HG03558 (cell line): ENCODE measurements at regions not wholly inside any gene's neighbourhood (a gene's known extent, or its start where the extent isn't known, plus 50 kb on each side); places are given as distances from the start of the nearest gene placed in this dataset.
"Not testable (repeated sequence)": the region's sequence is repeated elsewhere in the genome, so short reads cannot be mapped to it uniquely, and the experiment has no call there.

Experiments used
- ATAC-seq: cut with Tn5 transposase; IDR thresholded peaks from one replicate; pipeline ENCODE4 v1.9.1; 2021; ENCODE audit warnings: moderate number of reproducible peaks; ENCODE audit not compliant: unreplicated experiment; ENCODE audit errors: extremely low read depth

GRCh38 chr1:219062161-219062560, 111.5 kb upstream of the LYPLAL1 start:
- no peak for ATAC-seq

GRCh38 chr1:219066098-219066497, 107.6 kb upstream of the LYPLAL1 start:
- ATAC-seq: no peak

- no peak for ATAC-seq
Measured at GRCh38 chr1:219066631-219067349, 106.9 kb upstream of the LYPLAL1 start.

- no peak for ATAC-seq
Measured at GRCh38 chr1:219067350-219067712, 106.3 kb upstream of the LYPLAL1 start.

GRCh38 chr1:219070395-219070794, 103.3 kb upstream of the LYPLAL1 start:
- not testable (repeated sequence) for ATAC-seq

- no peak for ATAC-seq
Measured at GRCh38 chr1:219071209-219071608, 102.5 kb upstream of the LYPLAL1 start.

GRCh38 chr1:219072329-219072728, 101.3 kb upstream of the LYPLAL1 start:
- ATAC-seq: no peak

- no peak for ATAC-seq
Measured at GRCh38 chr1:219074084-219074728, 99.5 kb upstream of the LYPLAL1 start.

GRCh38 chr1:219075121-219075879, 98.4 kb upstream of the LYPLAL1 start:
- no peak for ATAC-seq

- no peak for ATAC-seq
Measured at GRCh38 chr1:219076326-219076937, 97.2 kb upstream of the LYPLAL1 start.

GRCh38 chr1:219077767-219078166, 95.9 kb upstream of the LYPLAL1 start:
- ATAC-seq: not testable (repeated sequence)

GRCh38 chr1:219081943-219082925, 91.4 kb upstream of the LYPLAL1 start:
- ATAC-seq: peak; percentile 75

- no peak for ATAC-seq
Measured at GRCh38 chr1:219083631-219084030, 90.0 kb upstream of the LYPLAL1 start.

- ATAC-seq: no peak
Measured at GRCh38 chr1:219085082-219085481, 88.6 kb upstream of the LYPLAL1 start.

GRCh38 chr1:219085988-219086387, 87.7 kb upstream of the LYPLAL1 start:
- no peak for ATAC-seq

- ATAC-seq: no peak
Measured at GRCh38 chr1:219086956-219087469, 86.7 kb upstream of the LYPLAL1 start.

- ATAC-seq: peak; percentile 72
Measured at GRCh38 chr1:219088778-219089557, 84.7 kb upstream of the LYPLAL1 start.

- peak; percentile 66 for ATAC-seq
Measured at GRCh38 chr1:219090607-219091006, 83.1 kb upstream of the LYPLAL1 start.

- ATAC-seq: no peak
Measured at GRCh38 chr1:219092206-219092605, 81.5 kb upstream of the LYPLAL1 start.
